K562 (cell line): ENCODE measurements at regions not wholly inside any gene's neighbourhood (a gene's known extent, or its start where the extent isn't known, plus 50 kb on each side); places are given as distances from the start of the nearest gene placed in this dataset.

Experiments used
- ATAC-seq: fragments of 200-7000 bp; cut with Tn5 transposase; 3 replicates; pipeline ENCODE4 v1.9.1; 2020; ENCODE audit warnings: moderate library complexity
- BruUV-seq: library from RNA; stranded (reverse); fragments of 400-500 nt; replicated peaks from 2 replicates; lab custom pipeline; 2021; lab: Mats Ljungman, UMichigan
- CTCF ChIA-PET: fragments of 300-600 bp; formaldehyde crosslinking; extraction: SDS; loops from one replicate; lab custom pipeline; 2021; ENCODE audit warnings: low intra/inter-chr PET ratio; lab: Yijun Ruan, JAX
- POLR2A ChIA-PET: fragments of 300-600, 350-650 bp; sonication (Branson Sonifier 250); formaldehyde crosslinking; extraction: SDS; loops from one replicate; lab custom pipeline; 2021; ENCODE audit warnings: antibody characterized with exemption, inconsistent platforms; lab: Yijun Ruan, JAX
- DNase-seq, 4 experiments: peaks; one replicate each; pipeline versions ENCODE4 v3.0.0 to v3.0.0-alpha.2; 2011 to 2018; ENCODE audit warnings: low spot score in 3 of 4, mixed read lengths in 3 of 4; ENCODE audit errors: extremely low read depth in 1 of 4
- FAIRE-seq: peaks from 2 replicates; lab custom pipeline; 2011; peaks lifted over from hg19 to GRCh38; lab: Jason Lieb, UNC
- H2AFZ ChIP-seq: 2 replicates; pipeline ENCODE4 v1.6.0; 2011; ENCODE audit warnings: low read depth, low read length, control low read depth, inconsistent platforms
- H3K27ac ChIP-seq: fragments of 200-600 bp; 3 replicates; pipeline ENCODE4 v1.8.0; 2011; ENCODE audit warnings: low read depth, mild to moderate bottlenecking, control low read depth, inconsistent platforms, low read length, moderate library complexity, mixed read lengths; ENCODE audit errors: extremely low read depth
- H3K27me3 ChIP-seq, 2 experiments: fragments of 300-600 bp in 1 of 2; 2 replicates in 1 of 2; 3 replicates in 1 of 2; pipeline versions ENCODE4 v1.6.0 to v1.8.0; 2011; ENCODE audit warnings: inconsistent platforms in 2 of 2, low read length in 2 of 2, mild to moderate bottlenecking in 1 of 2, mixed read lengths in 1 of 2, moderate library complexity in 1 of 2; ENCODE audit not compliant: control insufficient read depth in 2 of 2, insufficient read depth in 2 of 2
- H3K36me3 ChIP-seq: fragments of 300-600 bp; 3 replicates; pipeline ENCODE4 v1.8.0; 2011; ENCODE audit warnings: mild to moderate bottlenecking, low read length, inconsistent platforms; ENCODE audit not compliant: control insufficient read depth, insufficient read depth
- H3K4me1 ChIP-seq, 2 experiments: fragments of 200-600 bp in 1 of 2; replicated peaks in 1 of 2; 2 replicates in 1 of 2; 3 replicates in 1 of 2; pipeline versions ENCODE4 v1.5.1 to v1.8.0; 2011; ENCODE audit warnings: inconsistent platforms in 2 of 2, low read length in 2 of 2, mild to moderate bottlenecking in 1 of 2, mixed read lengths in 1 of 2, moderate library complexity in 1 of 2; ENCODE audit not compliant: control insufficient read depth in 2 of 2, insufficient read depth in 2 of 2
- H3K4me2 ChIP-seq: 2 replicates; pipeline ENCODE4 v1.6.1; 2011; ENCODE audit warnings: low read length, control low read depth, inconsistent platforms, mixed read lengths; ENCODE audit not compliant: insufficient read depth
- H3K4me3 ChIP-seq: fragments of 200-600 bp; sonication (generic), shearing (Covaris generic); 2 replicates; pipeline ENCODE4 v1.5.1; 2016; ENCODE audit warnings: control low read depth, inconsistent platforms
- H3K79me2 ChIP-seq: fragments of 200-600 bp; 3 replicates; pipeline ENCODE4 v1.8.0; 2011; ENCODE audit warnings: low read length, inconsistent platforms; ENCODE audit not compliant: control insufficient read depth, insufficient read depth
- H3K9ac ChIP-seq, 2 experiments: 2 replicates each; pipeline versions ENCODE4 v1.6.0 to v1.6.1; 2011; ENCODE audit warnings: low read depth in 2 of 2, low read length in 2 of 2, control low read depth in 1 of 2, inconsistent platforms in 1 of 2, mild to moderate bottlenecking in 1 of 2, mixed read lengths in 1 of 2; ENCODE audit not compliant: insufficient read depth in 1 of 2
- H3K9me1 ChIP-seq: one replicate; pipeline ENCODE4 v1.6.0; 2011; ENCODE audit warnings: inconsistent platforms, mild to moderate bottlenecking, low read length, moderate library complexity; ENCODE audit not compliant: control insufficient read depth, insufficient read depth
- H3K9me3 ChIP-seq: replicated peaks from 2 replicates; pipeline ENCODE4 v1.5.1; 2011; ENCODE audit warnings: low read depth, low read length, inconsistent platforms; ENCODE audit not compliant: control insufficient read depth, insufficient read depth
- H4K20me1 ChIP-seq: replicated peaks from 2 replicates; pipeline ENCODE4 v1.6.1; 2011; ENCODE audit warnings: low read length, inconsistent platforms, mixed read lengths; ENCODE audit not compliant: control insufficient read depth, insufficient read depth
- DACH1 ChIP-seq: fragments of 450-650 bp; IDR thresholded peaks from 2 replicates; pipeline ENCODE4 v1.6.1; 2018; ENCODE audit not compliant: partially characterized antibody
- ERF ChIP-seq: fragments of 450-650 bp; formaldehyde crosslinking; IDR thresholded peaks from 2 replicates; pipeline ENCODE4 v1.4.0; 2020; ENCODE audit warnings: mild to moderate bottlenecking, mixed read lengths
- ETS2 ChIP-seq: IDR thresholded peaks from 2 replicates; pipeline ENCODE4 v1.6.1; 2016; ENCODE audit warnings: borderline replicate concordance, missing genetic modification characterization, mild to moderate bottlenecking, moderate library complexity, missing compliant biosample characterization; ENCODE audit not compliant: poor library complexity, severe bottlenecking
- FOXA1 ChIP-seq: fragments of 450-650 bp; IDR thresholded peaks from 2 replicates; pipeline ENCODE4 v1.6.1; 2016; ENCODE audit warnings: mild to moderate bottlenecking, borderline replicate concordance
- GTF2F1 ChIP-seq: IDR thresholded peaks from 2 replicates; pipeline ENCODE4 v1.6.1; 2011; ENCODE audit warnings: low read depth, low read length, improper control_type of control experiment
- HINFP ChIP-seq: fragments of 450-650 bp; conservative IDR thresholded peaks from 2 replicates; pipeline ENCODE4 v1.6.1; 2016; ENCODE audit warnings: missing genetic modification characterization, low read depth, mild to moderate bottlenecking, control low read depth, missing compliant biosample characterization
- KLF6 ChIP-seq: fragments of 250-450 bp; sonication (Bioruptor Pico); IDR thresholded peaks from 2 replicates; pipeline ENCODE4 v1.4.0; 2020; ENCODE audit warnings: mild to moderate bottlenecking, moderate library complexity, borderline replicate concordance
- NFRKB ChIP-seq: fragments of 450-650 bp; IDR thresholded peaks from 2 replicates; pipeline ENCODE4 v1.6.1; 2016; ENCODE audit warnings: low read depth
- NONO ChIP-seq, 2 experiments: fragments of 200-400 bp in 1 of 2; fragments of 450-650 bp in 1 of 2; formaldehyde crosslinking in 1 of 2; IDR thresholded peaks; 2 replicates each; pipeline ENCODE4 v1.6.1; 2017; ENCODE audit warnings: low read depth in 2 of 2, mild to moderate bottlenecking in 2 of 2, moderate library complexity in 2 of 2, low read length in 1 of 2
- NR2F6 ChIP-seq: fragments of 450-650 bp; formaldehyde crosslinking; IDR thresholded peaks from 2 replicates; pipeline ENCODE4 v1.4.0; 2020; ENCODE audit warnings: mild to moderate bottlenecking
- POLR2H ChIP-seq: IDR thresholded peaks from 2 replicates; pipeline ENCODE4 v1.6.1; 2016; ENCODE audit warnings: missing genetic modification characterization, low read depth, mild to moderate bottlenecking, control low read depth, missing compliant biosample characterization, moderate library complexity
- ZBTB33 ChIP-seq: sonication (generic); formaldehyde crosslinking; IDR thresholded peaks from 2 replicates; pipeline ENCODE4 v1.8.1; 2023; ENCODE audit warnings: mild to moderate bottlenecking, missing genetic modification reagents
- ZNF140 ChIP-seq: fragments of 250-450 bp; sonication (Bioruptor Pico); IDR thresholded peaks from 2 replicates; pipeline ENCODE4 v1.8.0; 2021; ENCODE audit warnings: moderate library complexity, mild to moderate bottlenecking, inconsistent platforms
- ZNF263 ChIP-seq: sonication (generic); formaldehyde crosslinking; IDR thresholded peaks from 2 replicates; pipeline ENCODE4 v1.8.0; 2022; ENCODE audit warnings: mild to moderate bottlenecking, missing genetic modification reagents, borderline replicate concordance
- ZNF311 ChIP-seq: fragments of 250-450 bp; sonication (Bioruptor Pico); IDR thresholded peaks from 2 replicates; pipeline ENCODE4 v1.4.0; 2020; ENCODE audit warnings: mild to moderate bottlenecking, moderate library complexity
- ZNF436 ChIP-seq: fragments of 250-450, 450-650 bp; sonication (Bioruptor Pico); formaldehyde crosslinking; IDR thresholded peaks from 2 replicates; pipeline ENCODE4 v1.7.0; 2020; ENCODE audit warnings: mild to moderate bottlenecking
- in situ Hi-C: fragments of 300-500 bp; cut with MboI; formaldehyde crosslinking; loops from 4 replicates; pipeline ENCODE4 v1.15.0; 2018; ENCODE audit warnings: inconsistent platforms, mixed read lengths
- intact Hi-C: fragments of 100-400 bp; cut with micrococcal nuclease; formaldehyde crosslinking; loops from 2 replicates; pipeline ENCODE4 v1.14.2; 2022

GRCh38 chr20:60676011-60676410, 576.0 kb upstream of the CDH4 start:
- no peak overlapping the region for H2AFZ ChIP-seq
- H3K27me3 ChIP-seq = no peaks in the 10 kb centered on the region
- H3K79me2 ChIP-seq = no peaks in the 10 kb centered on the region
- H3K9ac ChIP-seq = no peak overlapping the region
- TF ChIP-seq ETS2 (tag) (no peak), ZNF263 (no peak), NONO (IDR thresholded peaks at IDR 0.05; ENCODE audit: low read depth in 2 of 2, low read length in 1 of 2) (no peak), ERF (CRISPR knock-in tag) (no peak), ZNF311 (CRISPR knock-in tag) (no peak), KLF6 (CRISPR knock-in tag) (no peak), ZNF140 (CRISPR knock-in tag) (no peak), NR2F6 (CRISPR knock-in tag) (no peak), NFRKB (no peak), ZBTB33 (no peak), GTF2F1 (no peak), HINFP (tag) (no peak), ZNF436 (CRISPR knock-in tag) (no peak), POLR2H (tag) (no peak), FOXA1 (no peak), DACH1 (no peak)
- H3K4me2 ChIP-seq = no peak overlapping the region
- intact Hi-C loops (no loop called here), in situ Hi-C loops (no loop called here)
- DNase-seq (no peak), ATAC-seq (no peak), FAIRE-seq (no peak)
- H3K9me3 ChIP-seq = no peaks in the 10 kb centered on the region
- H3K36me3 ChIP-seq = no peaks in the 10 kb centered on the region
- no peak overlapping the region for H3K27ac ChIP-seq
- no TSS peak for BruUV-seq
- no peaks in the 10 kb centered on the region for H3K9me1 ChIP-seq
- no peaks in the 10 kb centered on the region for H3K4me1 ChIP-seq
- CTCF ChIA-PET = no interaction called here
- no peaks in the 10 kb centered on the region for H4K20me1 ChIP-seq
- POLR2A ChIA-PET = no interaction called here
- H3K4me3 ChIP-seq = no peak overlapping the region
